ENCODE measurements at regions not wholly inside any gene's neighbourhood (a gene's known extent, or its start where the extent isn't known, plus 50 kb on each side); places are given as distances from the start of the nearest gene placed in this dataset.

GRCh38 chr2:21924640-21925285 is 801.0 kb downstream of the TDRD15 start:
- DNase-seq (ENCODE audit: low read depth in 1 of 2, low spot score in 1 of 2) (no peak), ATAC-seq (no peak), FAIRE-seq (no peak)
- 13% methylated on average over 2 of the region's 2 CpGs for WGBS (ENCODE audit: missing lambda C conversion rate)
- POLR2A ChIA-PET = no interaction called here
- Histone ChIP-seq H3K4me2 (no peak overlapping the region), H3K27ac (no peak overlapping the region), H3K4me1 (no peaks in the 10 kb centered on the region), H3K9me3 (peaks cover 9% of the 10 kb centered on the region; the same call in 2 of the 3 replicates), H3K4me3 (no peak overlapping the region)
- CTCF ChIA-PET = no interaction called here
- TF ChIP-seq TP53 (CRISPR knock-in tag; IDR thresholded peaks at IDR 0.05) = no peak
- TF ChIP-seq EP300 (IDR thresholded peaks at IDR 0.05) = no peak
- TF ChIP-seq CTCF (IDR thresholded peaks at IDR 0.05) = no peak
- no peak for TF ChIP-seq NPAS2 (CRISPR knock-in tag; IDR thresholded peaks at IDR 0.05; ENCODE audit: borderline replicate concordance)
- TF ChIP-seq FOSL2 (IDR thresholded peaks at IDR 0.05) = no peak
- TF ChIP-seq FOSL2 (CRISPR knock-in tag; IDR thresholded peaks at IDR 0.05) = 0 out of 2 replicates have a peak, but pooled peaks have one; percentile 7
- no peak for TF ChIP-seq GATA3 (IDR thresholded peaks at IDR 0.05; ENCODE audit: borderline replicate concordance)
- no peak for TF ChIP-seq ZSCAN20 (CRISPR knock-in tag; IDR thresholded peaks at IDR 0.05)
- TF ChIP-seq BHLHE40 (IDR thresholded peaks at IDR 0.05; ENCODE audit: low read depth, low read length) = no peak

- Histone ChIP-seq H3K4me3 (no peak overlapping the region), H3K9me3 (peaks cover 9% of the 10 kb centered on the region; the same call in 2 of the 3 replicates), H3K27ac (no peak overlapping the region), H3K4me1 (no peaks in the 10 kb centered on the region), H3K4me2 (no peak overlapping the region)
- ATAC-seq (no peak), DNase-seq (ENCODE audit: low read depth in 1 of 2, low spot score in 1 of 2) (no peak), FAIRE-seq (no peak)
- POLR2A ChIA-PET = no interaction called here
- 0% methylated on average over 2 of the region's 2 CpGs for WGBS (ENCODE audit: missing lambda C conversion rate)
- TF ChIP-seq CEBPB (IDR thresholded peaks at IDR 0.05) (no peak), HOXB13 (CRISPR knock-in tag; IDR thresholded peaks at IDR 0.05; ENCODE audit: low read depth) (no peak), JUNB (IDR thresholded peaks at IDR 0.05) (no peak), JUN (IDR thresholded peaks at IDR 0.05) (no peak), BCL3 (IDR thresholded peaks at IDR 0.05) (no peak), NFE2L2 (conservative IDR thresholded peaks at IDR 0.05; ENCODE audit: low read length) (no peak)
- TF ChIP-seq, protein P1, sequence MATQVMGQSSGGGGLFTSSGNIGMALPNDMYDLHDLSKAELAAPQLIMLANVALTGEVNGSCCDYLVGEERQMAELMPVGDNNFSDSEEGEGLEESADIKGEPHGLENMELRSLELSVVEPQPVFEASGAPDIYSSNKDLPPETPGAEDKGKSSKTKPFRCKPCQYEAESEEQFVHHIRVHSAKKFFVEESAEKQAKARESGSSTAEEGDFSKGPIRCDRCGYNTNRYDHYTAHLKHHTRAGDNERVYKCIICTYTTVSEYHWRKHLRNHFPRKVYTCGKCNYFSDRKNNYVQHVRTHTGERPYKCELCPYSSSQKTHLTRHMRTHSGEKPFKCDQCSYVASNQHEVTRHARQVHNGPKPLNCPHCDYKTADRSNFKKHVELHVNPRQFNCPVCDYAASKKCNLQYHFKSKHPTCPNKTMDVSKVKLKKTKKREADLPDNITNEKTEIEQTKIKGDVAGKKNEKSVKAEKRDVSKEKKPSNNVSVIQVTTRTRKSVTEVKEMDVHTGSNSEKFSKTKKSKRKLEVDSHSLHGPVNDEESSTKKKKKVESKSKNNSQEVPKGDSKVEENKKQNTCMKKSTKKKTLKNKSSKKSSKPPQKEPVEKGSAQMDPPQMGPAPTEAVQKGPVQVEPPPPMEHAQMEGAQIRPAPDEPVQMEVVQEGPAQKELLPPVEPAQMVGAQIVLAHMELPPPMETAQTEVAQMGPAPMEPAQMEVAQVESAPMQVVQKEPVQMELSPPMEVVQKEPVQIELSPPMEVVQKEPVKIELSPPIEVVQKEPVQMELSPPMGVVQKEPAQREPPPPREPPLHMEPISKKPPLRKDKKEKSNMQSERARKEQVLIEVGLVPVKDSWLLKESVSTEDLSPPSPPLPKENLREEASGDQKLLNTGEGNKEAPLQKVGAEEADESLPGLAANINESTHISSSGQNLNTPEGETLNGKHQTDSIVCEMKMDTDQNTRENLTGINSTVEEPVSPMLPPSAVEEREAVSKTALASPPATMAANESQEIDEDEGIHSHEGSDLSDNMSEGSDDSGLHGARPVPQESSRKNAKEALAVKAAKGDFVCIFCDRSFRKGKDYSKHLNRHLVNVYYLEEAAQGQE (IDR thresholded peaks at IDR 0.05) = no peak
- CTCF ChIA-PET = no interaction called here
Observed at GRCh38 chr2:21928292-21928691, 804.5 kb downstream of the TDRD15 start.

- no peak overlapping the region for H3K4me2 ChIP-seq
- CTCF ChIA-PET = no interaction called here
- no peak for ATAC-seq
- H3K4me1 ChIP-seq = no peaks in the 10 kb centered on the region
- no peak for FAIRE-seq
- DNase-seq (ENCODE audit: low read depth in 1 of 2, low spot score in 1 of 2) = no peak
- no peak overlapping the region for H3K27ac ChIP-seq
- POLR2A ChIA-PET = no interaction called here
- WGBS (ENCODE audit: missing lambda C conversion rate) = 2% methylated on average over 2 of the region's 2 CpGs
- no peak overlapping the region for H3K4me3 ChIP-seq
- H3K9me3 ChIP-seq = peaks cover 8% of the 10 kb centered on the region; the same call in 2 of the 3 replicates
- TF ChIP-seq CHD2 (IDR thresholded peaks at IDR 0.05; ENCODE audit: low read length, partially characterized antibody) (no peak), EHF (CRISPR knock-in tag; IDR thresholded peaks at IDR 0.05) (no peak), EP300 (IDR thresholded peaks at IDR 0.05) (no peak), HOXB5 (CRISPR knock-in tag; IDR thresholded peaks at IDR 0.05) (no peak), ZFP36 (IDR thresholded peaks at IDR 0.05; ENCODE audit: borderline replicate concordance, partially characterized antibody) (no peak), BHLHE40 (IDR thresholded peaks at IDR 0.05; ENCODE audit: low read depth, low read length) (no peak), CEBPB (IDR thresholded peaks at IDR 0.05) (no peak), EHMT2 (IDR thresholded peaks at IDR 0.05; ENCODE audit: low read depth) (no peak)
Observed at GRCh38 chr2:21930226-21930625, 806.5 kb downstream of the TDRD15 start.
